AG08395 (cell line): ENCODE measurements at regions not wholly inside any gene's neighbourhood (a gene's known extent, or its start where the extent isn't known, plus 50 kb on each side); places are given as distances from the start of the nearest gene placed in this dataset.

Experiments
- DNase-seq: peaks from one replicate; pipeline ENCODE4 v3.0.0; 2012; ENCODE audit warnings: mixed read lengths, low spot score

- no peak for DNase-seq
Observed at GRCh38 chr7:1321411-1322239, 89.0 kb downstream of the UNCX start.

- no peak for DNase-seq
Observed at GRCh38 chr7:1322240-1323110, 89.8 kb downstream of the UNCX start.

- DNase-seq, result no peak
Observed at GRCh38 chr7:1323178-1324027, 90.7 kb downstream of the UNCX start.

- no peak for DNase-seq
Observed at GRCh38 chr7:1324028-1324900, 91.6 kb downstream of the UNCX start.

GRCh38 chr7:1325246-1325645 is 92.6 kb downstream of the UNCX start:
- DNase-seq, result no peak

- DNase-seq, result no peak
Observed at GRCh38 chr7:1325646-1326510, 93.2 kb downstream of the UNCX start.

- DNase-seq, result no peak
Observed at GRCh38 chr7:1326511-1326785, 93.8 kb downstream of the UNCX start.

- DNase-seq, result no peak
Observed at GRCh38 chr7:1329261-1329660, 96.6 kb downstream of the UNCX start.

- DNase-seq, result no peak
Observed at GRCh38 chr7:1329966-1330800, 97.5 kb downstream of the UNCX start.

- DNase-seq, result no peak
Observed at GRCh38 chr7:1330801-1331425, 98.2 kb downstream of the UNCX start.

- DNase-seq, result no peak
Observed at GRCh38 chr7:1331561-1332467, 99.1 kb downstream of the UNCX start.

GRCh38 chr7:1336509-1336908 is 103.8 kb downstream of the UNCX start:
- DNase-seq, result no peak

GRCh38 chr7:1339611-1340010 is 106.9 kb downstream of the UNCX start:
- no peak for DNase-seq

- no peak for DNase-seq
Observed at GRCh38 chr7:1340031-1340430, 107.4 kb downstream of the UNCX start.

- DNase-seq, result no peak
Observed at GRCh38 chr7:1340461-1341360, 108.0 kb downstream of the UNCX start.

- DNase-seq, result no peak
Observed at GRCh38 chr7:1341361-1342089, 108.9 kb downstream of the UNCX start.
